ENCODE measurements at regions not wholly inside any gene's neighbourhood (a gene's known extent, or its start where the extent isn't known, plus 50 kb on each side); places are given as distances from the start of the nearest gene placed in this dataset.

DNA sequence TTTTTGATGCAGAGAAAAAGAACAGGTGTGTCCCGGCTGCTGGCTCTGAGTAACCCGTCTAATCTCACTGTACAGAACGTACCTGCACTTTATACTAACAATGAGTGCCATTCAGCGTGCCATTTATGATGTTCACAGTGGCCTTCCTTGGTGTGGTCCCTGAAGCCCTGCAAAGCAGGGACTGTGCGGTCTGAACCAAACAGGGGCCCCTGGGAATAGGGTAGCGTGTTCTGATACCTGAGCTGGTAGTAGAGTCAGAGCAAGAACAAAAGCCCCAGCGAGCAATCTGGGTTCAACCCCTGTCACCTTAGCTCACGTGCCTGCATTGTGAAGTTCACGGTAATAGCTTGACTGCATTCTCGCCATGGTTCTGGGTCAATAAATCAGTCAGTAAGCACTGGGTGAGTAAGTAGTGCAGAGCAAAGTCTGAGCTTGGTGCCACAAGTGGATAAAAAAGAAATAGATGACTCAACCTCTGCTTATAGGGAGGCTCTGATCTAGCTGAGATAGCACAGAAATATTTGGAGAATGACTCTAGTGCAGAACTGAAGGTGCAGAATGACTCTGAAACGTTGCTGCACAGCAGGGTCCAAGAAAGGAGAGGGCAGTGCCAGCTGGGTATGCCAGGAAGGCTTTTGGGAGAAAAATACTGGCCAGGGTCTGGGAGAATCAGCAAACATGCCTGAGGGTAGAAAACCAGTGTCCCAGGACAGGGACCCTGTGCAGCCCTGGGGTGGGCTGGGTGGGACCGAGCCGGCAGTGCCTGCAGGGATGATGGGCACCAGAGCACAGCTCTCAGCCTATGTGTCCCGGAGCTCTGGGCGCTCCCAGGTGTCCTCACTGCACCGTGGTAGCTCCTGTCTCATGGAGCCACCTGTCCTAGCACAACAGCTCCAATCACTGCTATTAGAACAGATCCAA is 125.9 kb downstream of the RHOU start:
- peak; percentile 79 for FAIRE-seq
- TF ChIP-seq ZBTB21 (CRISPR knock-in tag; IDR thresholded peaks at IDR 0.05) (no peak), MTF1 (CRISPR knock-in tag; IDR thresholded peaks at IDR 0.05) (no peak), GATAD2A (CRISPR knock-in tag; IDR thresholded peaks at IDR 0.05) (peak; percentile 97), GLMP (CRISPR knock-in tag; IDR thresholded peaks at IDR 0.05; ENCODE audit: borderline replicate concordance) (no peak), ZNF20 (CRISPR knock-in tag; IDR thresholded peaks at IDR 0.05) (no peak), PHF21A (CRISPR knock-in tag; IDR thresholded peaks at IDR 0.05) (peak; percentile 39; the same call in 1 of the 2 replicates), KDM4B (CRISPR knock-in tag; IDR thresholded peaks at IDR 0.05) (0 out of 2 replicates have a peak, but pooled peaks have one; percentile 33), ZNF773 (CRISPR knock-in tag; IDR thresholded peaks at IDR 0.05; ENCODE audit: borderline replicate concordance) (no peak), BORCS8-MEF2B (CRISPR knock-in tag; IDR thresholded peaks at IDR 0.05) (no peak), SAP130 (CRISPR knock-in tag; IDR thresholded peaks at IDR 0.05; ENCODE audit: low read depth) (peak; percentile 88), RARG (CRISPR knock-in tag; IDR thresholded peaks at IDR 0.05; ENCODE audit: low read depth) (no peak), POLR2A (IDR thresholded peaks at IDR 0.05; ENCODE audit: insufficient read depth in 1 of 2, low read depth in 2 of 2, low read length in 2 of 2) (no peak), HNF4A (CRISPR knock-in tag; IDR thresholded peaks at IDR 0.05) (peak; percentile 91), CENPT (CRISPR knock-in tag; IDR thresholded peaks at IDR 0.05; ENCODE audit: low read depth) (no peak), ISX (CRISPR knock-in tag; conservative IDR thresholded peaks at IDR 0.05) (no peak), MAX (IDR thresholded peaks at IDR 0.05) (peak; percentile 68), ZNF121 (CRISPR knock-in tag; IDR thresholded peaks at IDR 0.05) (peak; percentile 42; the same call in 1 of the 2 replicates)
- TF ChIP-seq, protein P1, sequence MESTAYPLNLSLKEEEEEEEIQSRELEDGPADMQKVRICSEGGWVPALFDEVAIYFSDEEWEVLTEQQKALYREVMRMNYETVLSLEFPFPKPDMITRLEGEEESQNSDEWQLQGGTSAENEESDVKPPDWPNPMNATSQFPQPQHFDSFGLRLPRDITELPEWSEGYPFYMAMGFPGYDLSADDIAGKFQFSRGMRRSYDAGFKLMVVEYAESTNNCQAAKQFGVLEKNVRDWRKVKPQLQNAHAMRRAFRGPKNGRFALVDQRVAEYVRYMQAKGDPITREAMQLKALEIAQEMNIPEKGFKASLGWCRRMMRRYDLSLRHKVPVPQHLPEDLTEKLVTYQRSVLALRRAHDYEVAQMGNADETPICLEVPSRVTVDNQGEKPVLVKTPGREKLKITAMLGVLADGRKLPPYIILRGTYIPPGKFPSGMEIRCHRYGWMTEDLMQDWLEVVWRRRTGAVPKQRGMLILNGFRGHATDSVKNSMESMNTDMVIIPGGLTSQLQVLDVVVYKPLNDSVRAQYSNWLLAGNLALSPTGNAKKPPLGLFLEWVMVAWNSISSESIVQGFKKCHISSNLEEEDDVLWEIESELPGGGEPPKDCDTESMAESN (CRISPR knock-in tag; conservative IDR thresholded peaks at IDR 0.05): 0 out of 2 replicates have a peak, but pooled peaks have one; percentile 39

More for the DNA sequence above, 125.9 kb downstream of the RHOU start:
- Histone ChIP-seq H3K36me3 (replicated peaks in 1 of 2; ENCODE audit: control insufficient read depth in 1 of 2, insufficient read depth in 2 of 2, low read length in 2 of 2) (no peaks in the 10 kb centered on the region), H2AFZ (ENCODE audit: low read length) (no peak overlapping the region), H3K9ac (ENCODE audit: insufficient read depth, low read depth, low read length) (peak overlapping the region; percentile 11; the same call in 1 of the 2 replicates), H3K27ac (ENCODE audit: extremely low read length, insufficient read depth, low read length) (peak overlapping the region; percentile 69), H3K79me2 (ENCODE audit: insufficient read depth, low read length) (no peaks in the 10 kb centered on the region), H3K4me2 (ENCODE audit: low read depth, low read length) (peak overlapping the region; percentile 66), H3K4me1 (ENCODE audit: insufficient read depth, low read length) (peaks cover 99% of the 10 kb centered on the region), H3K4me3 (replicated peaks in 1 of 3; ENCODE audit: insufficient read depth in 1 of 3, low read depth in 2 of 3, low read length in 3 of 3) (peak overlapping the region in 1 of 3 experiments; percentile 8; a peak in 1 of 6 replicates), H4K20me1 (ENCODE audit: insufficient read depth, low read length) (no peaks in the 10 kb centered on the region), H3K9me3 (ENCODE audit: low read length) (no peaks in the 10 kb centered on the region), H3K27me3 (ENCODE audit: control insufficient read depth in 1 of 2, insufficient read depth in 2 of 2, low read length in 2 of 2) (no peaks in the 10 kb centered on the region)
- intact Hi-C loops (cut with micrococcal nuclease; ENCODE audit: unreplicated experiment) (loop anchor here (1.0 to 10.0 kb wide), 3 partner anchors 23 to 364 kb away; no protein-coding TSS in a partner anchor), in situ Hi-C loops (cut with HindIII; ENCODE audit: extremely low pct_ligation_motif_present, low pct_unique_long_range_greater_than_20kb) (no loop called here)
- WGBS (ENCODE audit: low lambda C conversion rate): 5% methylated on average over 11 of the region's 16 CpGs
- POLR2A ChIA-PET: interaction anchor here (1.0 to 8.5 kb wide), 14 partner anchors 9 to 647 kb away, joined by 3 to 124 read pairs (median 4); partner anchors contain the start of genes NUP133 and RHOU
- CTCF ChIA-PET (ENCODE audit: low intra/inter-chr PET ratio, low total read pairs): no interaction called here
- DNase-seq (ENCODE audit: low spot score): peak; percentile 97
- no TSS peak for BruUV-seq (replicated peaks)
- ATAC-seq: peak; percentile 90

All from HepG2 (cell line).